Naive thymus-derived CD4-positive, alpha-beta T cell (primary cell): ENCODE measurements at regions not wholly inside any gene's neighbourhood (a gene's known extent, or its start where the extent isn't known, plus 50 kb on each side); places are given as distances from the start of the nearest gene placed in this dataset.
"Not testable (repeated sequence)": the region's sequence is repeated elsewhere in the genome, so short reads cannot be mapped to it uniquely, and the experiment has no call there.

ENCODE experiments used
- ATAC-seq: fragments of 150-1000 bp; cut with Tn5 transposase; 2 replicates; pipeline ENCODE4 v1.10.0; 2021; ENCODE audit warnings: mild to moderate bottlenecking, moderate library complexity
- CTCF ChIA-PET: fragments of 350-600 bp; sonication (Branson Sonifier 250); formaldehyde crosslinking; loops from one replicate; lab custom pipeline; 2021; ENCODE audit warnings: antibody characterized with exemption; lab: Charles Lee
- POLR2A ChIA-PET: fragments of 350-600 bp; sonication (Branson Sonifier 250); formaldehyde crosslinking; loops from one replicate; lab custom pipeline; 2021; ENCODE audit warnings: antibody characterized with exemption, inconsistent platforms; lab: Charles Lee
- DNase-seq, 9 donors: peaks; one replicate each; pipeline versions ENCODE4 v3.0.0 to v3.0.0-alpha.2; 2020 to 2022; ENCODE audit warnings: mixed read lengths in 1 of 9
- H3K27ac ChIP-seq: one replicate; pipeline ENCODE4 v1.7.0; 2013; ENCODE audit warnings: mild to moderate bottlenecking, low read depth, low read length, moderate library complexity
- H3K27me3 ChIP-seq, 2 donors: one replicate each; pipeline ENCODE4 v1.7.0; 2013; ENCODE audit warnings: low read length in 2 of 2, mild to moderate bottlenecking in 2 of 2, moderate library complexity in 2 of 2; ENCODE audit not compliant: control insufficient read depth in 2 of 2, insufficient read depth in 2 of 2
- H3K36me3 ChIP-seq, 3 experiments: 1 replicate in 2 of 3; 2 replicates in 1 of 3; pipeline ENCODE4 v1.7.0; 2013; ENCODE audit warnings: low read length in 3 of 3, mild to moderate bottlenecking in 3 of 3, moderate library complexity in 1 of 3; ENCODE audit not compliant: insufficient read depth in 3 of 3, control insufficient read depth in 2 of 3
- H3K4me1 ChIP-seq, 2 donors: one replicate each; pipeline ENCODE4 v1.7.0; 2013; ENCODE audit warnings: low read length in 2 of 2, mild to moderate bottlenecking in 2 of 2, moderate library complexity in 1 of 2; ENCODE audit not compliant: control insufficient read depth in 2 of 2, insufficient read depth in 2 of 2
- H3K4me3 ChIP-seq: 2 replicates; pipeline ENCODE4 v1.7.0; 2013; ENCODE audit warnings: mild to moderate bottlenecking, low read length
- H3K9me3 ChIP-seq, 3 experiments: 1 replicate in 2 of 3; 2 replicates in 1 of 3; pipeline ENCODE4 v1.7.0; 2013; ENCODE audit warnings: low read length in 3 of 3; ENCODE audit not compliant: control insufficient read depth in 2 of 3
- H3K27ac Mint-ChIP-seq, 9 donors: one replicate each; pipeline ENCODE4 v1.8.0; 2020 to 2022; ENCODE audit warnings: mixed read lengths in 9 of 9, mild to moderate bottlenecking in 8 of 9, moderate library complexity in 5 of 9, inconsistent platforms in 2 of 9
- H3K27me3 Mint-ChIP-seq, 5 donors: one replicate each; pipeline ENCODE4 v1.8.0; 2021 to 2022; ENCODE audit warnings: mixed read lengths in 5 of 5, mild to moderate bottlenecking in 1 of 5
- H3K36me3 Mint-ChIP-seq, 5 donors: one replicate each; pipeline ENCODE4 v1.8.0; 2020 to 2022; ENCODE audit warnings: mixed read lengths in 5 of 5, mild to moderate bottlenecking in 3 of 5, inconsistent platforms in 1 of 5
- H3K4me1 Mint-ChIP-seq, 7 donors: one replicate each; pipeline ENCODE4 v1.8.0; 2020 to 2022; ENCODE audit warnings: mixed read lengths in 7 of 7, mild to moderate bottlenecking in 3 of 7, inconsistent platforms in 1 of 7
- H3K4me3 Mint-ChIP-seq, 10 donors: one replicate each; pipeline ENCODE4 v1.8.0; 2020 to 2022; ENCODE audit warnings: mild to moderate bottlenecking in 10 of 10, mixed read lengths in 10 of 10, moderate library complexity in 6 of 10, inconsistent platforms in 2 of 10
- H3K9me3 Mint-ChIP-seq, 11 donors: one replicate each; pipeline ENCODE4 v1.8.0; 2020 to 2022; ENCODE audit warnings: mixed read lengths in 11 of 11, mild to moderate bottlenecking in 4 of 11, inconsistent platforms in 1 of 11, moderate library complexity in 1 of 11
- intact Hi-C, 2 donors: fragments of 100-400 bp; cut with micrococcal nuclease; formaldehyde crosslinking; loops; one replicate each; pipeline ENCODE4 v1.15.1; 2023

DNA sequence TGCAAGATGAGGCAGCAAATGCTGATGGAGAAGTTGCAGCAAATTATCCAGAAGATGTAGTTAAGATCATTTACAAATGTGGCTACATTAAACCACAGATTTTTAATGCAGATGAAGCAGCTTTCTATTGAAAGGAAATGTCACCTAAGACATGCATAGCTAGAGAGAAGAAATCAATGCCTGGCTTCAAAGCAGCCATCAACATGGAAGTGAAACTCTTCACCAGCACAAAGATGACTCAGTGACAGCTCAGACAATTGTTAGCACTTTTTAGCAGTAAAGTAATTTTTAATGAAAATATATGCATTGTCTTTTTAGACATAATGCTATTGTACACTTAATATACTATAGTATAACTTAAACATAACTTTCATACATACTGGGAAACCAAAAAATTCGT, 71.4 kb downstream of the FANCF start:
- no peaks in the 10 kb centered on the region for H3K27me3 ChIP-seq
- ATAC-seq (no peak), DNase-seq (no peak)
- H3K27ac ChIP-seq: no peak overlapping the region
- intact Hi-C loops: no loop called here
- H3K9me3 Mint-ChIP-seq: peaks cover 0 to 3% (median 0%) of the 10 kb centered on the region in 11 donors
- H3K27ac Mint-ChIP-seq: no peak overlapping the region
- ChIA-PET CTCF (no interaction called here), POLR2A (no interaction called here)
- H3K4me1 ChIP-seq: no peaks in the 10 kb centered on the region
- H3K36me3 Mint-ChIP-seq: no peaks in the 10 kb centered on the region
- no peaks in the 10 kb centered on the region for H3K4me1 Mint-ChIP-seq
- no peaks in the 10 kb centered on the region for H3K36me3 ChIP-seq
- H3K9me3 ChIP-seq: no peaks in the 10 kb centered on the region
- H3K27me3 Mint-ChIP-seq: peaks cover 0 to 21% (median 12%) of the 10 kb centered on the region in 5 donors
- H3K4me3 Mint-ChIP-seq: no peak overlapping the region
- H3K4me3 ChIP-seq: no peak overlapping the region

DNA sequence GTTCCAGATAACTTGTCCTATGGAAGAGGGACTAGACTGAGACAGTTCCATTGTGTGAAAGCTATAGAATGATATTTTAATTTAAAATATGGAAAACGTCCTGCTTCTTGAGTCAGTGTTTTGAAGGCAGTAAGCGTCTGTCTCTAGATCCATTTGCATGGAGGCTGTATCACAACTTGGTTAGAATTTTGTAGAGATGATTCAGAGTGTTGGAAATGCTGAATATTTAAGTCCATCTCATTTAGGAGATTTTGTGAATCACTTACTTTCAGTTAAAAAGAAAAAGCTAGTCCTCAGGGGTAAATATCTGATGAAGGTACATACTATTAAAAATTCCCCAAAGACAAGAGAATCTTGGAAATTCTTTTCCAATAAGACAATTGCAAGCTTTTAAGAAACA, 72.7 kb downstream of the FANCF start:
- Mint-ChIP-seq H3K36me3 (no peaks in the 10 kb centered on the region), H3K4me3 (no peak overlapping the region), H3K27ac (no peak overlapping the region), H3K9me3 (peaks cover 0 to 3% (median 0%) of the 10 kb centered on the region in 11 donors), H3K27me3 (peaks cover 5 to 28% (median 17%) of the 10 kb centered on the region in 5 donors), H3K4me1 (no peaks in the 10 kb centered on the region)
- ChIA-PET POLR2A (no interaction called here), CTCF (no interaction called here)
- no peaks in the 10 kb centered on the region for H3K27me3 ChIP-seq
- no peak for DNase-seq
- no peaks in the 10 kb centered on the region for H3K9me3 ChIP-seq
- no peaks in the 10 kb centered on the region for H3K4me1 ChIP-seq
- no peak for ATAC-seq
- intact Hi-C loops: no loop called here
- no peaks in the 10 kb centered on the region for H3K36me3 ChIP-seq
- H3K4me3 ChIP-seq: no peak overlapping the region
- H3K27ac ChIP-seq: no peak overlapping the region

DNA sequence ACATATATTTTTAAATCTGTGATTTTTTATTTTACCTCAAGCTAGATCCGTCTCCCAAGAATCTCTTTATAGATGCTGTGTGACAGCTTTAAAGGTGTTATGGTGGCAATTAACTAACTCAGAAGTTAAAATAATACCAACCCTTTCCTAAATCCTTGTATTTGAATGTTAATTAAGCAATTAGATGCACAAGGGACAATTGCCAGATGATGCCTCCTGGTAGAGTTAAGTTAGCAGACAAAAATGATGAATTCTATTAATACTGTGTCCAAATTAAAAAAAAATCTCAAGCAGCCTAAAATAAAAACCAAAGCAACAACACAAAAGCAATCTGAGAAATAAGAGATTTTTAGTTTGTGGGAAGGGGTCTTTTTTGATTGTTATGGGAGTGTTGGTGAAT, 78.9 kb downstream of the FANCF start:
- H3K27me3 Mint-ChIP-seq: peaks cover 4 to 37% (median 26%) of the 10 kb centered on the region in 5 donors
- intact Hi-C loops: no loop called here

DNA sequence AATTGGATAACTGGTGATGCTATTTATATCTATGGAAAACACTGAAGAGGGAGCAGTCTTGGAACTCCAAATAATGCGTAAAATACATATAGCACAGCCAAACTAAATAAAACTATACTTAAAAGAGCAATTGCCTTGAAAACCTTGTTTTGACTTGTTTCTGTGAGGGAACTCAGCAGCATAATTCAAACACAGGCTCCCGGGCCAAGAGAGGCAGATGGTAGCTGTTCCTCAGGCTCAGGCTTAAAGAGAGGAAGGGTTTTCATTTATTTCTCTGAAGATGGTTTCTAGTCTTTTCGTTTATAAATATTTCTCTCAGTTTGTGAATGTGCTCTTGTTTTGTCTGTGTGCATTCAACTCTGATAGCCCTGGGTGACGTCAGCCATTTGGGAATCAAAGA, 82.4 kb downstream of the FANCF start:
- intact Hi-C loops: no loop called here
- CTCF ChIA-PET: no interaction called here
- H3K9me3 Mint-ChIP-seq: no peaks in the 10 kb centered on the region

More for the DNA sequence above, 78.9 kb downstream of the FANCF start:
- Mint-ChIP-seq H3K9me3 (no peaks in the 10 kb centered on the region), H3K27ac (no peak overlapping the region), H3K4me1 (peaks cover 0 to 2% (median 0%) of the 10 kb centered on the region in 7 donors), H3K4me3 (no peak overlapping the region), H3K36me3 (no peaks in the 10 kb centered on the region)
- Histone ChIP-seq H3K27ac (no peak overlapping the region), H3K9me3 (no peaks in the 10 kb centered on the region), H3K27me3 (peaks cover 0 to 3% of the 10 kb centered on the region in 2 donors), H3K4me1 (no peaks in the 10 kb centered on the region), H3K36me3 (no peaks in the 10 kb centered on the region), H3K4me3 (no peak overlapping the region)
- CTCF ChIA-PET: no interaction called here
- ATAC-seq: no peak
- no peak for DNase-seq
- POLR2A ChIA-PET: no interaction called here

DNA sequence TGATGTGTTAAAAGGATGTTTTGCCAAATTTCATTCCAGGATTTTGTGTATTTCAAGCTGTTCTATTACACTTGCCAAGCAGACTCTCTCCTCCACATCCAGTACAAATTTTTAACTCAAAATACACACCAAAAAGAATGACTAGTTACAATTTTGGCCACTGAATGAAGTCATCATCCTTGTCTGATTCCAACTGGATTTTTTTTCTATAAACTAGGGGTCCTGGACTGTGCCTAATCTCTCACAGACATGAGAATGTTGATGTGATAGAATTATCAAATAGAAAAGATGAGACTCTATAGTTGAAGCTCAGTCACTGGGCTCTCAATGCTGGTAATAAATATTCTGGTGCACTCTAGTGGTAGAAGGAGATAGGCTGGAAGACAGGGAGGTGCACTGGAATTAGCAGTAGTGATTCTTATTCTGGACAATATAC, 85.8 kb downstream of the FANCF start:
- H3K9me3 ChIP-seq: no peaks in the 10 kb centered on the region
- H3K4me3 Mint-ChIP-seq: no peak overlapping the region
- no peaks in the 10 kb centered on the region for H3K36me3 Mint-ChIP-seq
- ChIA-PET POLR2A (no interaction called here), CTCF (no interaction called here)
- peaks cover 0 to 2% (median 0%) of the 10 kb centered on the region in 7 donors for H3K4me1 Mint-ChIP-seq
- intact Hi-C loops: no loop called here
- H3K27me3 ChIP-seq: no peaks in the 10 kb centered on the region
- H3K36me3 ChIP-seq: no peaks in the 10 kb centered on the region
- ATAC-seq: no peak
- peaks cover 0 to 34% (median 25%) of the 10 kb centered on the region in 5 donors for H3K27me3 Mint-ChIP-seq
- H3K27ac Mint-ChIP-seq: no peak overlapping the region
- H3K4me1 ChIP-seq: no peaks in the 10 kb centered on the region
- DNase-seq: no peak
- H3K4me3 ChIP-seq: no peak overlapping the region
- no peaks in the 10 kb centered on the region for H3K9me3 Mint-ChIP-seq
- H3K27ac ChIP-seq: no peak overlapping the region

More for the DNA sequence above, 82.4 kb downstream of the FANCF start:
- H3K27ac ChIP-seq: no peak overlapping the region
- no peak overlapping the region for H3K4me3 ChIP-seq
- Mint-ChIP-seq H3K27ac (no peak overlapping the region), H3K4me1 (peaks cover 0 to 2% (median 0%) of the 10 kb centered on the region in 7 donors), H3K4me3 (no peak overlapping the region), H3K27me3 (peaks cover 2 to 46% (median 30%) of the 10 kb centered on the region in 5 donors), H3K36me3 (no peaks in the 10 kb centered on the region)
- no peaks in the 10 kb centered on the region for H3K36me3 ChIP-seq
- H3K27me3 ChIP-seq: peaks cover 0 to 3% of the 10 kb centered on the region in 2 donors
- POLR2A ChIA-PET: no interaction called here
- H3K9me3 ChIP-seq: no peaks in the 10 kb centered on the region
- ATAC-seq (no peak), DNase-seq (no peak)
- no peaks in the 10 kb centered on the region for H3K4me1 ChIP-seq

DNA sequence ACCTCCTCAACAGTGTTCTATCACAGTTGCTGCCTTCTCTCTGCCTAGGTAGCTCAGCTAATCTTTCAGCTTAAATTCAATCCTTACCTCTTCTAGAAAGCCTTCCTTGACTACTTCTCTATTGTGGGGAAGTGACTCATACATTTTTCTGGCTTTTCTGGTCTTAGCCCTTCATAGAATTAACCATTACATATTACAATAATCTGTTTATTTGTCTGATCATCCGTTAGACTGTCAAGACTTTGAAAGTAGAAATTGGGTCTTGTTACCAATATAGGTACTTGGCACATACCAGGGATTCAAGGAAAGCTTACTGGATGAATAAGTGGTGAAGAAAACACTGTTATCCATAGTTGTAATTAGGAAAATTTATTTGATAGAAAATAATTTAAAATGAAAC, 89.6 kb downstream of the FANCF start:
- Mint-ChIP-seq H3K27me3 (peaks cover 0 to 29% (median 15%) of the 10 kb centered on the region in 5 donors), H3K27ac (no peak overlapping the region), H3K36me3 (no peaks in the 10 kb centered on the region), H3K9me3 (peaks cover 0 to 4% (median 0%) of the 10 kb centered on the region in 11 donors), H3K4me3 (no peak overlapping the region), H3K4me1 (no peaks in the 10 kb centered on the region)
- H3K27ac ChIP-seq: no peak overlapping the region
- H3K4me3 ChIP-seq: no peak overlapping the region
- CTCF ChIA-PET: no interaction called here
- no peaks in the 10 kb centered on the region for H3K4me1 ChIP-seq
- no peaks in the 10 kb centered on the region for H3K27me3 ChIP-seq
- POLR2A ChIA-PET: no interaction called here
- DNase-seq (no peak), ATAC-seq (no peak)
- no peaks in the 10 kb centered on the region for H3K9me3 ChIP-seq
- intact Hi-C loops: no loop called here
- no peaks in the 10 kb centered on the region for H3K36me3 ChIP-seq

DNA sequence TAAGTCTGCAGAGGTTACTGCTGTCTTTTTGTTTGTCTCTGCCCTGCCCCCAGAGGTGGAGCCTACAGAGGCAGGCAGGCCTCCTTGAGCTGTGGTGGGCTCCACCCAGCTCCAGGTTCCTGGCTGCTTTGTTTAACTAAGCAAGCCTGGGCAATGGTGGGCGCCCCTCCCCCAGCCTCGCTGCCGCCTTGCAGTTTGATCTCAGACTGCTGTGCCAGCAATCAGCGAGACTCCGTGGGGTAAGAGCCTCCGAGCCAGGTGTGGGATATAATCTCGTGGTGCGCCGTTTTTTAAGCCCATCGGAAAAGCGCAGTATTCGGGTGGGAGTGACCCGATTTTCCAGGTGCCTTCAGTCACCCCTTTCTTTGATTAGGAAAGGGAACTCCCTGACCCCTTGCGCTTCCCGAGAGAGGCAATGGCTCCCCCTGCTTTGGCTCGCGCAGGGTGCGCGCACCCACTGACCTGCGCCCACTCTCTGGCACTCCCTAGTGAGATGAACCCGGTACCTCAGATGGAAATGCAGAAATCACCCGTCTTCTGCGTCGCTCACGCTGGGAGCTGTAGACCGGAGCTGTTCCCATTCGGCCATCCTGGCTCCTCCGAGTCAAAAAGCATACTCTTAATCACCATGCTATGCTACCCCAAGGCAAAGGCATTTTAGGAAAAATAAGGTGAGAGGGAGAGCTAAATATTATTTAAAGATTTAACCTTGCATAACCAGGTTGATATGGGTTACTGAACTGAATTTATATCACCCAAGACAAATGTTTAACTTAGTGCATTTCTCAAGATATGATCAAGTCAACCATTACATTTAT, 96.8 kb downstream of the FANCF start:
- H3K4me1 Mint-ChIP-seq, H3K4me1 ChIP-seq, H3K4me3 Mint-ChIP-seq, POLR2A ChIA-PET, H3K4me3 ChIP-seq, H3K36me3 ChIP-seq, H3K27ac Mint-ChIP-seq, ATAC-seq, H3K36me3 Mint-ChIP-seq, CTCF ChIA-PET, H3K27me3 ChIP-seq, H3K9me3 ChIP-seq, H3K27ac ChIP-seq, intact Hi-C loops, DNase-seq: not testable (repeated sequence)
- peaks cover 0 to 11% (median 0%) of the 10 kb centered on the region in 11 donors for H3K9me3 Mint-ChIP-seq
- peaks cover 1 to 23% (median 15%) of the 10 kb centered on the region in 5 donors for H3K27me3 Mint-ChIP-seq
